DOHH2 (cell line): ENCODE measurements at regions not wholly inside any gene's neighbourhood (a gene's known extent, or its start where the extent isn't known, plus 50 kb on each side); places are given as distances from the start of the nearest gene placed in this dataset.

Experiments used
- CTCF ChIP-seq: fragments of 200-600 bp; sonication (generic); IDR thresholded peaks from one replicate; pipeline ENCODE4 v1.5.1; 2014; ENCODE audit warnings: antibody characterized with exemption, mild to moderate bottlenecking, low read depth, low read length; ENCODE audit not compliant: poor library complexity, severe bottlenecking
- EZH2phosphoT487 ChIP-seq: fragments of 200-600 bp; sonication (generic); IDR thresholded peaks from 2 replicates; pipeline ENCODE4 v1.6.1; 2017; ENCODE audit warnings: borderline replicate concordance, mild to moderate bottlenecking, antibody characterized with exemption, low read length, moderate library complexity, mixed read lengths

DNA sequence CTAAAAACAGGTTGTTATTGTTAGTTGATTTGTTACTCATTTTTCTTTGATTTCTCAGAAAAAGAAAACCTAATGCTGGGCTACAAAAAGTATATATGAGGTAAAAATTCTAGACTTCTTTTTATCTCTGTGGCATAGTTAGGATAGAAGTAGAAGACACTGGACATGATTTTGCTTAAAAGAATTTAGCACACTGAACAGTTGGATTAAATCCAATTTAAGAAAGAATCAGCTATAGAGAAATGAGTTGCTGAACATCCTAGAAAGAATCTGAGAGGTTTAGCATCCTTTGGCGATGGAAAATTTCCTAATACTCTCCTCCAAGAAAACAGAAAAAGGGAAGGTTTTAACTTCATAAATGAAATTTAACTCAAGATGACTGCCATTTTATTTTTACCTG lies 259.7 kb downstream of the TBL1XR1 start:
- TF ChIP-seq EZH2phosphoT487 (no peak), CTCF (no peak)
